Right atrium auricular region (tissue), 2 donors: ENCODE measurements at regions not wholly inside any gene's neighbourhood (a gene's known extent, or its start where the extent isn't known, plus 50 kb on each side); places are given as distances from the start of the nearest gene placed in this dataset.

Experiments used
- DNase-seq: peaks from one replicate; pipeline ENCODE4 v3.0.0-alpha.2; 2019; ENCODE audit warnings: low spot score
- H3K27ac ChIP-seq, 2 donors: fragments of 200-600 bp; sonication (generic); 1 replicate in 1 of 2; 2 replicates in 1 of 2; pipeline ENCODE4 v1.5.1; 2016 to 2019
- H3K27me3 ChIP-seq, 2 donors: fragments of 200-600 bp; sonication (generic); one replicate each; pipeline versions ENCODE4 v1.5.1 to v1.6.0; 2017 to 2019
- H3K36me3 ChIP-seq: fragments of 200-600 bp; sonication (generic); one replicate; pipeline ENCODE4 v1.5.1; 2016
- H3K4me1 ChIP-seq, 2 donors: fragments of 200-600 bp; sonication (generic); one replicate each; pipeline versions ENCODE4 v1.5.1 to v1.6.0; 2017 to 2019
- H3K4me3 ChIP-seq, 2 donors: fragments of 200-600 bp; sonication (generic); 1 replicate in 1 of 2; 2 replicates in 1 of 2; pipeline ENCODE4 v1.5.1; 2017 to 2019; ENCODE audit warnings: mild to moderate bottlenecking in 1 of 2, moderate library complexity in 1 of 2
- H3K9me3 ChIP-seq, 2 donors: fragments of 200-600 bp; sonication (generic); one replicate each; pipeline ENCODE4 v1.5.1; 2019
- CTCF ChIP-seq, 2 donors: fragments of 200-600 bp; sonication (generic); IDR thresholded peaks; one replicate each; pipeline ENCODE4 v1.5.1; 2019; ENCODE audit warnings: antibody characterized with exemption in 2 of 2

- H3K4me3 ChIP-seq = no peak overlapping the region
- no peak for TF ChIP-seq CTCF (IDR thresholded peaks at IDR 0.05)
- H3K36me3 ChIP-seq = no peaks in the 10 kb centered on the region
- H3K9me3 ChIP-seq = peaks cover 0 to 12% of the 10 kb centered on the region in 2 donors
- no peak overlapping the region for H3K27ac ChIP-seq
- H3K4me1 ChIP-seq = no peaks in the 10 kb centered on the region
- DNase-seq = no peak
- H3K27me3 ChIP-seq = no peaks in the 10 kb centered on the region
Observed at GRCh38 chr4:144584428-144584827, 61.5 kb upstream of the HHIP start.

GRCh38 chr4:144589512-144589911 is 56.4 kb upstream of the HHIP start:
- peaks cover 0 to 6% of the 10 kb centered on the region in 2 donors for H3K4me1 ChIP-seq
- H3K4me3 ChIP-seq = no peak overlapping the region
- peaks cover 0 to 12% of the 10 kb centered on the region in 2 donors for H3K9me3 ChIP-seq
- DNase-seq = no peak
- no peaks in the 10 kb centered on the region for H3K27me3 ChIP-seq
- no peak overlapping the region for H3K27ac ChIP-seq
- H3K36me3 ChIP-seq = no peaks in the 10 kb centered on the region
- no peak for TF ChIP-seq CTCF (IDR thresholded peaks at IDR 0.05)

GRCh38 chr4:144590020-144590419 is 55.9 kb upstream of the HHIP start:
- Histone ChIP-seq H3K4me1 (peaks cover 0 to 6% of the 10 kb centered on the region in 2 donors), H3K9me3 (peaks cover 0 to 12% of the 10 kb centered on the region in 2 donors), H3K4me3 (no peak overlapping the region), H3K27me3 (no peaks in the 10 kb centered on the region), H3K27ac (no peak overlapping the region), H3K36me3 (no peaks in the 10 kb centered on the region)
- TF ChIP-seq CTCF (IDR thresholded peaks at IDR 0.05) = no peak
- DNase-seq = no peak

GRCh38 chr4:144591401-144591800 is 54.6 kb upstream of the HHIP start:
- no peak for DNase-seq

GRCh38 chr4:144592264-144592663 is 53.7 kb upstream of the HHIP start:
- Histone ChIP-seq H3K27me3 (no peaks in the 10 kb centered on the region), H3K27ac (no peak overlapping the region), H3K4me1 (peaks cover 0 to 6% of the 10 kb centered on the region in 2 donors), H3K9me3 (peaks cover 0 to 12% of the 10 kb centered on the region in 2 donors), H3K36me3 (no peaks in the 10 kb centered on the region), H3K4me3 (no peak overlapping the region)
- DNase-seq = no peak
- no peak for TF ChIP-seq CTCF (IDR thresholded peaks at IDR 0.05)

More at GRCh38 chr4:144591401-144591800, 54.6 kb upstream of the HHIP start:
- no peaks in the 10 kb centered on the region for H3K27me3 ChIP-seq
- peaks cover 0 to 12% of the 10 kb centered on the region in 2 donors for H3K9me3 ChIP-seq
- H3K27ac ChIP-seq = no peak overlapping the region
- peaks cover 0 to 6% of the 10 kb centered on the region in 2 donors for H3K4me1 ChIP-seq
- no peak overlapping the region for H3K4me3 ChIP-seq
- H3K36me3 ChIP-seq = no peaks in the 10 kb centered on the region
- TF ChIP-seq CTCF (IDR thresholded peaks at IDR 0.05) = no peak

GRCh38 chr4:144594471-144594986 is 51.4 kb upstream of the HHIP start:
- Histone ChIP-seq H3K27me3 (no peaks in the 10 kb centered on the region), H3K9me3 (no peaks in the 10 kb centered on the region), H3K4me1 (peaks cover 0 to 6% of the 10 kb centered on the region in 2 donors), H3K4me3 (no peak overlapping the region), H3K36me3 (no peaks in the 10 kb centered on the region), H3K27ac (no peak overlapping the region)
- TF ChIP-seq CTCF (IDR thresholded peaks at IDR 0.05) = no peak
- DNase-seq = no peak
